ENCODE measurements at regions not wholly inside any gene's neighbourhood (a gene's known extent, or its start where the extent isn't known, plus 50 kb on each side); places are given as distances from the start of the nearest gene placed in this dataset.

- Histone ChIP-seq H3K4me3 (replicated peaks in 1 of 2; ENCODE audit: low read depth in 1 of 2, low read length in 2 of 2) (no peak overlapping the region), H2AFZ (ENCODE audit: low read depth, low read length, poor library complexity, severe bottlenecking) (no peak overlapping the region), H3K27ac (ENCODE audit: low read depth, low read length) (no peak overlapping the region), H4K20me1 (ENCODE audit: insufficient read depth) (no peaks in the 10 kb centered on the region), H3K36me3 (ENCODE audit: control insufficient read depth in 1 of 2, insufficient read depth in 2 of 2, low read length in 2 of 2) (no peaks in the 10 kb centered on the region), H3K27me3 (ENCODE audit: insufficient read depth, low read length) (no peaks in the 10 kb centered on the region), H3K79me2 (ENCODE audit: insufficient read depth, low read length) (no peaks in the 10 kb centered on the region), H3K4me1 (ENCODE audit: control insufficient read depth in 1 of 2, insufficient read depth in 2 of 2, low read length in 2 of 2) (peaks cover 0 to 13% of the 10 kb centered on the region in 2 experiments; a peak in 2 of 4 replicates), H3K9ac (ENCODE audit: low read length) (no peak overlapping the region), H3K9me3 (ENCODE audit: control insufficient read depth in 1 of 2, insufficient read depth in 1 of 2, low read depth in 1 of 2, low read length in 2 of 2) (no peaks in the 10 kb centered on the region), H3K4me2 (ENCODE audit: low read length) (no peak overlapping the region), H3K9me2 (ENCODE audit: insufficient read depth) (no peaks in the 10 kb centered on the region)
- ATAC-seq (peak; percentile 22; the same call in 1 of the 2 replicates), DNase-seq (ENCODE audit: low read depth, low spot score) (no peak)
- POLR2A ChIA-PET = no interaction called here
- RAD21 ChIA-PET (ENCODE audit: low non-redundant PET in 1 of 2, low total read pairs in 2 of 2, uncharacterized antibody in 2 of 2, unreplicated experiment in 2 of 2) = interaction anchor here in 1 of 2 experiments (0.7 kb wide), 1 partner anchor 57 kb away, joined by 3 read pairs; no protein-coding TSS in a partner anchor
- no TSS peak for BruUV-seq (replicated peaks)
- TF ChIP-seq JUND (IDR thresholded peaks at IDR 0.05) (no peak), SRF (IDR thresholded peaks at IDR 0.05; ENCODE audit: low read depth) (no peak), SIN3A (IDR thresholded peaks at IDR 0.05; ENCODE audit: low read depth) (no peak)
- TF ChIP-seq, protein P1, sequence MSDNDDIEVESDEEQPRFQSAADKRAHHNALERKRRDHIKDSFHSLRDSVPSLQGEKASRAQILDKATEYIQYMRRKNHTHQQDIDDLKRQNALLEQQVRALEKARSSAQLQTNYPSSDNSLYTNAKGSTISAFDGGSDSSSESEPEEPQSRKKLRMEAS (IDR thresholded peaks at IDR 0.05) = no peak
- CTCF ChIA-PET = no interaction called here
- intact Hi-C loops (cut with micrococcal nuclease) = no loop called here
Observed at GRCh38 chr7:27030393-27031050, 65.3 kb downstream of the HOXA1 start.

GRCh38 chr7:27025270-27025669, 70.5 kb downstream of the HOXA1 start:
- no peak overlapping the region for H3K9ac ChIP-seq (ENCODE audit: low read length)
- no peak overlapping the region for H2AFZ ChIP-seq (ENCODE audit: low read depth, low read length, poor library complexity, severe bottlenecking)
- no peaks in the 10 kb centered on the region for H3K9me3 ChIP-seq (ENCODE audit: control insufficient read depth in 1 of 2, insufficient read depth in 1 of 2, low read depth in 1 of 2, low read length in 2 of 2)
- no peaks in the 10 kb centered on the region for H3K9me2 ChIP-seq (ENCODE audit: insufficient read depth)
- RAD21 ChIA-PET (ENCODE audit: low non-redundant PET in 1 of 2, low total read pairs in 2 of 2, uncharacterized antibody in 2 of 2, unreplicated experiment in 2 of 2) = no interaction called here
- no TSS peak for BruUV-seq (replicated peaks)
- no peaks in the 10 kb centered on the region for H4K20me1 ChIP-seq (ENCODE audit: insufficient read depth)
- intact Hi-C loops (cut with micrococcal nuclease) = no loop called here
- no peak for TF ChIP-seq CEBPB (IDR thresholded peaks at IDR 0.05; ENCODE audit: low read depth)
- TF ChIP-seq SIN3A (IDR thresholded peaks at IDR 0.05; ENCODE audit: low read depth) = no peak
- TF ChIP-seq, protein P1 (IDR thresholded peaks at IDR 0.05) = no peak
- no peak for TF ChIP-seq YY1 (IDR thresholded peaks at IDR 0.05; ENCODE audit: extremely low read depth, insufficient replicate concordance, low read depth, low read length)
- no peak for TF ChIP-seq POLR2A (IDR thresholded peaks at IDR 0.05; ENCODE audit: borderline replicate concordance, extremely low read depth, insufficient read depth, insufficient read length)
- no peak for TF ChIP-seq FOSL1 (IDR thresholded peaks at IDR 0.05; ENCODE audit: low read depth)
- no peak for TF ChIP-seq EZH2phosphoT487 (IDR thresholded peaks at IDR 0.05; ENCODE audit: borderline replicate concordance)
- no peak for TF ChIP-seq JUND (IDR thresholded peaks at IDR 0.05)
- no peak for TF ChIP-seq CBX3 (IDR thresholded peaks at IDR 0.05; ENCODE audit: low read depth)
- no peak for TF ChIP-seq CTCF (IDR thresholded peaks at IDR 0.05 in 2 of 3, conservative IDR thresholded peaks at IDR 0.05 in 1 of 3; ENCODE audit: borderline replicate concordance in 1 of 3, insufficient read depth in 1 of 3, low read depth in 2 of 3, low read length in 2 of 3)
- no peak for TF ChIP-seq ZNF274 (IDR thresholded peaks at IDR 0.05; ENCODE audit: low read depth, low read length)
- no peak for TF ChIP-seq RAD21 (IDR thresholded peaks at IDR 0.05; ENCODE audit: low read depth)
- TF ChIP-seq EGR1 (IDR thresholded peaks at IDR 0.05; ENCODE audit: low read depth) = no peak
- TF ChIP-seq ATF3 (IDR thresholded peaks at IDR 0.05) = no peak
- H3K4me2 ChIP-seq (ENCODE audit: low read length) = no peak overlapping the region
- H3K27ac ChIP-seq (ENCODE audit: low read depth, low read length) = no peak overlapping the region
- POLR2A ChIA-PET = no interaction called here
- no peak overlapping the region for H3K4me3 ChIP-seq (replicated peaks in 1 of 2; ENCODE audit: low read depth in 1 of 2, low read length in 2 of 2)
- ATAC-seq (no peak), DNase-seq (ENCODE audit: low read depth, low spot score) (no peak)
- H3K4me1 ChIP-seq (ENCODE audit: control insufficient read depth in 1 of 2, insufficient read depth in 2 of 2, low read length in 2 of 2) = no peaks in the 10 kb centered on the region
- H3K27me3 ChIP-seq (ENCODE audit: insufficient read depth, low read length) = no peaks in the 10 kb centered on the region
- H3K79me2 ChIP-seq (ENCODE audit: insufficient read depth, low read length) = no peaks in the 10 kb centered on the region
- H3K36me3 ChIP-seq (ENCODE audit: control insufficient read depth in 1 of 2, insufficient read depth in 2 of 2, low read length in 2 of 2) = no peaks in the 10 kb centered on the region
- CTCF ChIA-PET = no interaction called here

Measured in HCT116 (cell line).